ENCODE measurements at regions not wholly inside any gene's neighbourhood (a gene's known extent, or its start where the extent isn't known, plus 50 kb on each side); places are given as distances from the start of the nearest gene placed in this dataset.

GRCh38 chr5:2119573-2119972 lies 236.8 kb upstream of the IRX4 start:
- no peak for TF ChIP-seq CTCF (IDR thresholded peaks at IDR 0.05; ENCODE audit: extremely low read depth, missing control alignments)

DNA sequence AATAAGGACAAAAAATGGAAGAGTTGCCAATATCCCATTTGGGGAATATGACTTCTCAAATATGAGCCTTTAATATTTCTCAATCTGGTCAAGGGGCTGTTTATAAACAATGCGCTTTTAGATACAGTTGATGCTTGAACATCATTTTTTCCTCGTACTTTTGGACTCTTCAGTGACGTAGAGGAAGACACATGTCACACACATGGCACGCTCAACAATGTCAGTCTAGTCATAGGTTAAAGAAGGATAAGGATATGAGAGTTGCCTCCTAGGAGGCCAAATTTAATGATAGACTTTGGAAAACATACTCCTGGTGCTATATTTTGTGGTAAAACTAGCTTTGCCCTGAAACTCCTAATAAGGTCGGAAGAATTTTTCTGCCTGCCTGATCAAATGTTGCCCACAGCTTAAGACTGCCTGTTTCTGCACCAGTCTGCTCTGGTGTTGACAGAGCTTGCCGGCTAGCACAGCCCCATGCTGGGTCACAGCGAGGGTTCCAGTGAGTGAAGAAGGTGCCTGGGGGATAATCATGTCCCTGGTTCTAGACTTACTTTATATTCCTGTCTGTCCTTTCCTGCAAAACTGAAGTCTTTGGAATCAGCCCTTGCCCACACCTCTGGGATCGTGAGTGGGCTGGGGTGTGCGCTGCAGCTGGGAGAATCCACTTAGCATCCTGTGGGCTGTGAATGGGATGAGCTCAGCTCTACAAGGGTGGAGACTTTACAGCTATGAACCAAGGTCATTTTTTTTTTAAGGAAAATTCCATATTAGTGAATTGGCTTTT lies 230.8 kb upstream of the IRX4 start:
- DNase-seq (ENCODE audit: low spot score): no peak
- no peak for TF ChIP-seq CTCF (IDR thresholded peaks at IDR 0.05; ENCODE audit: extremely low read depth, missing control alignments)

More at GRCh38 chr5:2119573-2119972, 236.8 kb upstream of the IRX4 start:
- no peak for DNase-seq (ENCODE audit: low spot score)

GRCh38 chr5:2112173-2113025 lies 229.7 kb upstream of the IRX4 start:
- no peak for DNase-seq (ENCODE audit: low spot score)
- TF ChIP-seq CTCF (IDR thresholded peaks at IDR 0.05; ENCODE audit: extremely low read depth, missing control alignments): no peak

DNA sequence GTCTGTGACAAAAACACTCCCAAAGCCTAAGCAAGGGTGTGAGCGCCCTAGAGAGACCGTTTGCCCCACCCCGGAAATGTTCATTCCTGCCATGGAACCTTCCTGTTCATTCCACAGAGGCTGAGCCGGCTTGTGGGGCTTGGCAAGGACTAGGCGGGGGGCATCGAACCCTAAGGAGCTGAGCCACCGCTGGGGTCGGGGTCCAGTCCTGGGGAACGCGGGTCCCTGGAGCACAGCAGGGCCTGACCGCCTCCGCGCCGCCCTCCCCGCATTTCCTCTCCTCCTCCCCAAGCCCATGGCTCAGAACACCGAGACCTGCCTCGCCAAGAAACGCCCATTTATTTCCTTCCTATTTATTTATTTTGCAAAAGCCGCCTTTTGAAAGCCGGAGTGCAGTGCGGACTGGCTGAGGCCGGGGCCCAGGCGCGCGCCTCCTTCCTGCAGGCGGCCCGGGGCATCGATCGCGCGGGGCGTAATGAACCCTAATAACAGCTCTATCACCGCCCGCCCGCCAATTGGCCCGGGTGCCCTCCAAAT lies 228.9 kb upstream of the IRX4 start:
- TF ChIP-seq CTCF (IDR thresholded peaks at IDR 0.05; ENCODE audit: extremely low read depth, missing control alignments): no peak
- no peak for DNase-seq (ENCODE audit: low spot score)

- DNase-seq (ENCODE audit: low spot score): no peak
- no peak for TF ChIP-seq CTCF (IDR thresholded peaks at IDR 0.05; ENCODE audit: extremely low read depth, missing control alignments)
Observed at GRCh38 chr5:2110934-2111462, 228.3 kb upstream of the IRX4 start.

GRCh38 chr5:2110137-2110933 lies 227.6 kb upstream of the IRX4 start:
- no peak for TF ChIP-seq CTCF (IDR thresholded peaks at IDR 0.05; ENCODE audit: extremely low read depth, missing control alignments)
- DNase-seq (ENCODE audit: low spot score): no peak

Data from GM20000 (cell line).